Activated CD4-positive, alpha-beta T cell treated with anti-CD3 and anti-CD28 coated beads, Interleukin-2, amount 50 U/mL, for 16 hours (primary cell): ENCODE measurements at regions not wholly inside any gene's neighbourhood (a gene's known extent, or its start where the extent isn't known, plus 50 kb on each side); places are given as distances from the start of the nearest gene placed in this dataset.
"Not testable (repeated sequence)": the region's sequence is repeated elsewhere in the genome, so short reads cannot be mapped to it uniquely, and the experiment has no call there.

Experiments used
- DNase-seq: peaks from one replicate; pipeline ENCODE4 v3.0.0-alpha.2; 2020

DNA sequence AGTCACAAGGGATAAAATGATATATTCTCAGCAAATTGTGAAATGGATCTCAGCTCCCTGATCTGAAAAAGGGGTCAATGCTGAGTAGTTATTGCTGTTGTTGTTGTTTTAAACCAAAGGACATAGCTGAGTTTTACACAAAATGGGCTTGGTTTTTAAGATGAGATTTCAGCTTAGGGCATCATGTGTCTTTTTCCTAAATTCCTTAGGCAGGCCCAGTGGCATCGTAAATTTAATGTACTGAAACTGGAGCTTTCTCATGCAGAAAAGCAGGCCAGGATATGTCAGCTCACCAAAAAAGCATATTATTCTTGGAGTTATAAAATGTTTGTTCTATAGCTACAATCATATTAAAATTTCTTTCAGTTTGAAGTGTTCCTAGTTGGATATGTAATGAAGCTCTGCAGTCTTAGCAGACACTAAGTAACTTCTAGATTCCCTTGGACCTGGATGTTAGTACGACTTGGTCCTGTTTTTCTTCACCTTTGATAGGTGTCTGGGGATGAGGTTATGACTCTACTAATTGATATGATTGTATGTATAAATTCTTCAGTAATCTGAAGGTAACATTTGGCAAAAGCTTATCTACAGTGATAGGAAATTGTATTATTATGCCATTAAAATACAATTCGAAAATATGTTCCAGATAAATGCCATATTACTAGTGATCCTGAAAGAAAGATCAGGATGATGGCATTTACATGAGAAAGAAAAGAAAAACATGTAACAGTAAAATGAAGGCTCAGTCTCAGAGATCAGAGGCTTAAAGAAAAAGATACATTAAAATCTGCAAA lies 663.3 kb downstream of the RFPL4B start:
- DNase-seq: no peak

DNA sequence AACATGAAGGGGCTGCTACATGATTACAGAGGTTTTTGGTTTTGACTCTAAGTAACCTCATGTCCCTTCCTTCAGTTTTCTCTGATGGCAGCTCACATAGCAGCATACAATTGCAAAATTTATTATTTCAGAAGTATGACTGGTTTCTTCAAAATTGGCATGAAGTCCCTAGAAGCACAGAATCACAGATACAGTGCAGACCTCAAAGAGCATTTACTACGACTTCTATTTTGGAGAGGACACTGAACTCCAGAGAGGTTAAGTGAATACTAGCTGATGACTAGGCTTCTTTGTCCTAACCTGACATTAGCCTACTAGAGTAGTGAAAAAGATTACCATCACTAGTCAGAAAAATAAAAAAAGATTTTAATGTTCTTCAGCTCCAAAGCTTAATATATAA lies 664.3 kb downstream of the RFPL4B start:
- DNase-seq: no peak

DNA sequence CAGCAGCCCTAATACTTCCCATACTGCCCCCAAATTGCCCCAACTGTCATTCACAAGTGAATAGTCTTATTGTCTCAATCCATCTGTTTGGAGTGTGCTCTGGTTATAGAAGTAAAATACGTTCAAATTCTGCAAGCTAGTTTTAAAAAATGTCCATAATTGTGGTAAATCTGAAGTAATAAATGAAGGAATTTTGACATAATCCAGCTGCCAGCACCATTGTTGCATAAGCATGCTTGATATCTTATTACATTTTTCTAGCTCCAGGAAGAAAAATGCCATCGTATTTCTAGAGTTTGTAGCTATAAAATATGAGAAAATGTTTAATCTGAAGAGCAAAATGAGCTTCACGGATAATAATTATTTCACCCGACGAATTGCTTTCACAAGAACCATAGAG lies 664.7 kb downstream of the RFPL4B start:
- no peak for DNase-seq

DNA sequence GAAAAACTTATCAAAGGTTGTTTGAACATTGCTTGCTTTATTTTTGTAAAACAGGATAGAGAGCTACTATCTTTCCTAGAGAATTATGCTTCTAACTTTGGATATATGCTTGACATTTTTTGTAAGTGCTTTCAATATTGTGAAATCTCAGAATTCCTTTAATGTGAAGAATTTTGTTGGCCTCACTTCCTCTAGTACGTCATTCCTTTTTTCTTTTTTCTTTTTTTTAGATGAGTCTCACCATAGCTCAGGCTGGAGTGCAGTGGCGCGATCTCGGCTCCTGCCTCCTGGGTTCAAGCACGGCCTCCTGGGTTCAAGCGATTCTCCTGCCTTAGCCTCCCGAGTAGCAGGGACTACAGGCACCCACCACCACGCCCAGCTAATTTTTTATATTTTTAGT lies 668.1 kb downstream of the RFPL4B start:
- no peak for DNase-seq

DNA sequence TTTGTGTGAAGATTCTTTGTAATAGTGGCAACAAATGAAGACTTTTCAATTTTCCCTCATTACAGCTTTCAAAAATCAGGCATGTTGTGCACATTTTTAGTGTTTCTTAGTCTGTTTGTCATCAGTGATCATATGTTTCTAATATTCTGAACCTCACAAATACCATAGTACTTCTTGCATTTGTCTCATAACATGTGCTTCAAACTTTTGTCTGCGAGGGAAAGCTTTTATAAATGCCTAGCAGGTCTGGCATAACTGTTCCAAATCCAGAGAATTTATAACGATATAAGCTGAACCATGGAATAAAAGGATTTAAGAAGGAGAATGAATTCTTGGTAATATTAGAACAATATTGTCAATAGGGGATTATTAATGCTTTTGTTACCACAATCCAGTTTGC lies 670.2 kb downstream of the RFPL4B start:
- no peak for DNase-seq

DNA sequence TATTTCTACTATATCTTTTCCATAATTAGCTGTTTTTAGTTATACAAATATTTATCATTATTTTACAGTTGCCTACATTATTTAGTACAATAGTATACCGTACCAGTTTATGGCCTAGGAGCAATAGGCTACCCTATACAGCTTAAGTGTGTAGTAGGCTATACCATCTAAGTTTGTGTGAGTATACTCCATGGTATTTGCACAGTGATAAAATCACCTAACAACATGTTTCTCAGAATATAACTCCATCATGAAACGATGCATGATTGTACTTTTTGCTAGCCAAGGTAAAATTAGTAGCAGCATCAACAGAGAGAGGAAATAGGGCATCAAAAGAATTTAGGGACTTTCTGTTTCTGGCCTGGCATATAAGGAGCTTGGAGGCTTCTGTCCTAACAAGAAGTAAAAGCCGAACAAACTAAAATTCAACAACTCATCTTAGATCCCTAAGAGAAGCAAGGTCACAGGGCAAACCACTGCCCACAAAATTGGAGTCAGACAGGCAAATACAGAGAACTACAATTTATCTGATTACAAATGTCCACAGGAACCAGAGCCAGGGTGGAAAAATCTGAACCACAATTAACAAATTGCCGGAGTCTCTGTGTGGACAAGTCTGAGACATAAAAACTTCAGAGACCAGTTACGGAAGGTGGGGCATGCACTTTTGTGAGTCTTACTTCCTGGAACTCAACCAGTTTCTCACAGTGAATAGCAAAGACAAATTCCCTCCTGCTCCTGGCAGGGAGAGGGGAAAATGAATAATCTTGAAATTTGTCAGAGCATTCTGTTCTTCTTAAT lies 671.4 kb downstream of the RFPL4B start:
- no peak for DNase-seq

DNA sequence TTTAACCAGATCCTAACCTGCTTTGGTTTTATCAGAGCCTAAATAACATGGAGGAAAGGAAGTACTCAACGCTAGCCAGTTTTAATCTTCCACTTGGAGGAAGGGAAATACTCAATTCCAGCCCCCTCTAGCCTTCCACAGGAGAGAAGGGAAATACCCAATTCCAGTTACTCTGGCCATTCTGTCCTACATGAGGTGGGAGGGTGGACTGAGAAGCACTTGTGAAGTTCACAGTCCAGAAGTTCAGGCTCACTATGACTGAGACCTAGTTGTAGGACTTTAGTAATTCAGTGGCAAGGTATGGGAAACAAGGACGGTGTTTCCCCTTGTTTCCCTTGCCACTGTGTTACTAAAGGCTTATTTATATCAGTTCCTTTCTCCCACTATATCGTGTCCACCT lies 672.0 kb downstream of the RFPL4B start:
- no peak for DNase-seq

DNA sequence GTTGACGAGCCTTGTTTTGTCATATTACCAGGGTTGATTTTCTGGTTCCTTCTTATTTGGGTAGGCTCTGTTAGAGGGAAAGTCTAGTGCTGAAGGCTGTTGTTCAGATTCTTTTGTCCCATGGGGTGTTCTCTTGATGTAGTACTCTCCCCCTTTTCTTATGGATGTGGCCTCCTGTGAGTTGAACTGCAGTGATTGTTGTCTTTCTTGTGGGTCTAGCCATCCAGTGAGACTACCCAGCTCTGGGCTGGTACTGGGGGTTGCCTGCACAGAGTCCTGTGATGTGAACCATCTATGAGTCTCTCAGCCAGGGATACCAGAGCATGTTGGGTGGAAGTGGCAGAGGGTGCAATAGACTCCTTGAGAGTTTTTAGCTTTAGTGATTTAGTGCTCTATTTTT lies 680.6 kb downstream of the RFPL4B start:
- no peak for DNase-seq

DNA sequence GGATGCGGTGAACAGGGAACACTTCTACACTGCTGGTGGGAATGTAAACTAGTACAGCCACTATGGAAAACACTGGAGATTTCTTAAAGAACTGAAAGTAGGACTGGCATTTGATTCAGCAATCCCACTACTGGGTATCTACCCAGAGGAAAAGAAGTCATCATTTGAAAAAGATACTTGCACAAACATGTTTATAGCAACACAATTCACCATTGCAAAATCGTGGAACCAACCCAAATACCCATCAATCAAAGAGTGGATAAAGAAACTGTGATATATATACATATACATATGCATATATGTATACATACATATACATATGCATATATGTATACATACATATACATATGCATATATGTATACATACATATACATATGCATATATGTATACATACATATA lies 682.0 kb downstream of the RFPL4B start:
- not testable (repeated sequence) for DNase-seq

DNA sequence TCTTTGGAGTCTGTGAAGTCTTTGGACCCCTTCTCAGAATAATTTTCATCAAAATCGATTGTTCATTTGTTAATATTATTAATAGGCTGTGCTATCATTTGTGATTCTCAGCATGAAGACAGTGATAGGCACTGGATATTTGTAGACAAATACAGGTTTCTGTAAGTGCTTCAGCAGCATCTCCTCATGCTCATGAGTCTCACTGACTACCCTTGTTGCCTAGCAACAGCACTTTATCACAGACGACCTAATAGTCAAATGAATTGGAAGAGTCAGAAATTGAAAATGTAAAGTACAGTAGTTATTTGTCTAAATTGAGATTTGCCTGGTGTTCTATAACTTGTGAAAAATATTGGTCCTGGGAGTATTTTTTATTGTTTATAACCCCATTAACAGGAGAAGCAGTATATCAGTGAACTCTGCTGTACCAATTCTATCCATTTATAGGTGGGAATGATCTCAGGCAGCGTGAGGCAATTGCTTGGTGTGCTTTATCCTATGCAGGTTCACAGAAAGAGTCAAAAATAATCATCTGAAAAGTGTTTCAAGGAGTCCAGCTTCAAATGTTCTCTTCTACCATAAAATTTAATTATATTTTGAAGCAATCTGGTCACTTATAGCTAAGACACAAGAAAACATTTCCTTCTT lies 684.6 kb downstream of the RFPL4B start:
- no peak for DNase-seq

DNA sequence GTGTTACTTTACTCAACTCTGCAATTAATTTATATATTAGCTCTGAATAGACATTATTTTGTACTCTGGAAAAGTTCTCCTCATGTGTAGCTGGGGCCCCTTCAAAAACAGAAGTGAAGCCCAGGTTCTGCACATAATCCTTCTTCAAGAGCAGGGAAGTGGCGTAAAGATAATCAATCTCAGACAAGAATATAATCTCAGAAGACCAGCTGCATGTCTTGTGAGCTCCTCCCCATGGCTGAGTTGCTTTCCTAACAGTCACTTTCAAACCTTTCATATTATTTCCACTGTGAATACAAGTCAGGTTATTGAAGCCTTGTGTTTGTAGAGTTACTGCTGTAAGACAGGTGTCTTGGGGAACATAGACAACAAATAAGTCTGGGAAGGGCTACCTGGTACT lies 691.9 kb downstream of the RFPL4B start:
- no peak for DNase-seq

DNA sequence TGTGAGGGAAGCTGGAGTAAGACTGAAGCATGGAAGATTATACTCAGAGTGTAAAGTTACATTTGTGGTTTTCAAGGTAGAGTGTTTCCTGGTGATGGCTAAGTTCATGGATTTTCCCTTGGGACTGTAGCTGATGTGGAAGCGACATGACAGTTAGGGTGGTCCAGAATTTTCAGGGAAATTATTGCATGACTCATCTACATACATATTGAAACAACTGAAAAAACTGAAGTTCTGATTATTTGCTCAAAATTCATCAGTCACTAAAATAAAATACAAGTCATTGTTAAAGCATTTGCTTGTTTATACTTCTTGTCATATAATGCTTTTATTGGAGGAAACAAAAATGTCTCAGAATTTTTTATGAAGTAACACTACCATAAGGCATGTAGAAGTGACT lies 700.0 kb downstream of the RFPL4B start:
- DNase-seq: no peak

DNA sequence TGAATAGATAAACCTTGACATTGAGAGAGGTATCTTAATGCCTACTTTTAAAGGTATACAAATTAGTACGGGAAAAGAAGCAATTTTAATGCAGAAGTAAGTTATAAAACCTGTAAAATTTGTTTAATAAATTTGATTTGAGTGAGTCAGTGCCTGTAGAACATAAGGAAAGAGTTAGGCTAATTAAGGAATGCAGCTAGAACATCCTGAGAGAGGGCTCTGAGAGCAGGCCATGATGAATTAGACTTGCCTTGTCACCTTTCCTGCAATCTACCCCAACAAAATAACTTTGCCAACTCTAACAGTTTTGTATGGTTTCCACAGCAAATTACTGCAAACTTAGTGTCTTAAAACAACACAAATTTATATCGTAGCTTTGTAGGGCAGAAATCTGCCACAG lies 700.8 kb downstream of the RFPL4B start:
- no peak for DNase-seq

DNA sequence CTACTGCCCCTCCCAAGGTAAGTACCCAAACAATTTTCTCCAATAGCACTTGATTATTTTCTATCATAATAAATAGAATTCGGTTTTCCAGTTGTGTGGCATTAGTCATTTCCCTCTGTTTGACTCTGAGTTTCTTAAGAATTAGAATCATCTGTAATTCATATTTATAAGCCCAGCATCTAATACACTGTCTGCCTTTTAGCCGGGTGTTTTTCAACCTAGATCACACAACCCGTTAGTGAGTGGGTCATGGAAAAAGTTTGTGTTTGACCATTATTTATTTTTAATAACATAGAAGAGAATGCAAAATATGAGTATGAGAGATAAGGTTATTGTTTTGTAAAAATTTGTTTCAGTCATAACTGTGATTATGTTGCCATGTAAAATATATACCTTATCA lies 701.6 kb downstream of the RFPL4B start:
- no peak for DNase-seq

DNA sequence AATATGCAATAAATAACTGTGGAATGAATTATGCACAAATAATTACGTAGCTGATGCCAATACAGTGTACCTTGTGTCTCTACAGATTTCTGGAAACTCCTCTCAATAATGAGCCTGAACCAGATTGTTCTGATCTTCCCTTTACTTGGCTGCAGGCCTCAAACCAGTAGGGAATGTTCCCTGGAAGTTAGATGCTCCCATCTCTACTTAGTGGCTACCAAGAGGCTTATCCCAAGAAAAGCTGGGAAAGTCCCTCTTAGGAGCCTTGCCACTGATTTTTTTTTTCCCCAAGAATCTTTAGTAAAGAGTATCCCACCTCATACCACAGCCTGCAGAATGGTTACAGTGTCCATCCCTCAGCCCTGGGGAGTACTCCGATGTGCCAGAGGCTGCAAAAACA lies 702.1 kb downstream of the RFPL4B start:
- no peak for DNase-seq

DNA sequence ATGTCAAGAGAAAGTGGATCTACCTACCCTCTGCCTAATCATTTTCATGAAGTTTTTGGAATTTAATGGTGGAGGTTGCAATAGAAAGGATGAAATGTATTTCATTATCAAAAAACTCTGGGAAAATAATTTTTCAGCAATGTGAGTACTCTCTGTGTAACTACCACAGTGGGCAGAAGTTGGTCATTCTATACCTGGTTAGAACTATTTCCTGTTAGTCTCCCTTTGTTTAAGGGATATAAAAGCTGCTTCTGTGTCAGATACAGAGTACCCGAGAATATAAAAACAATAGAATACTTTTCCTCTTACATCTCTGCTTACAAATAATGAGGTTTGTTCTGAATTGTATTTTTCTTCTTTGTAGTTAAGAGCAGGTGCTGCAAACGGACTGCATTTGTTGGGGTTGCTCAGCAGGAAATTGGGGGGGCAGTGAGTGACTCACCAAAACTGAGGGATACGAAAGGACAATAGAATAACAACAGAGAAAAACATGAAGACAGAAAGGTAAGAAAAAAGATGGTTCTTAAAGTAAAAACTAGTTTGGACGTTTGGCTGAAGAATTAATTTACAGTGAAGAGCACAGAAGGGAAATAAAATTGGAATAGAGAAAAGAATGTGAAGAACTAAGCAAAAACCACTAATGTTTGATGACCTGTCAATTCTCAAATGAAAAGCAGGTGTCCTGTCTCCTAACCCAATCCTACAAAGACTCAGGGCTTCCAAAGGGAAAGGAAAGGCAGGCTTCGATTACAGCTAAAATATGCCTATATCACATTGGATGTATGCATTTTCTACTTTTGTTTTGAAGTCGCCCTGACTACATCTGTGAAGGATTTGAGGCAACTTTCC lies 703.1 kb downstream of the RFPL4B start:
- no peak for DNase-seq

DNA sequence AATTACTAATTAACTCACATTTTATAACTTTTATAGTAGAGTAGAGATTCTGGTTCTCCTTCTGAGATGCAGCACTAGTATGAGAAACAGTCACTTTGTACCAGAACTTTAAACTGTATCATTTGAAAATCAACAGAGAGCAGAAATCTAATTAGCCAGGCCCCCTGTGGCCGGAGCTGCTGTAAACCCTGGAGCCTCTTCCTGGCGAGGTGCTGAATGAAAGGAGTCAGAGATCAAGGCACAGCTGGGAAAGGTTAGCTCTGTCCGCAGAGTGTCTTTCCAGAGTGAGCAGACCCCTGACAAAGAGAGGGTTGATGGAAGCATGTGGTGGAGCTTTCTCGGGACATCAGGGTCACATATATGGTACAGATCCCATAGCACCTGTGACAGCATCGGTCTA lies 703.8 kb downstream of the RFPL4B start:
- no peak for DNase-seq

DNA sequence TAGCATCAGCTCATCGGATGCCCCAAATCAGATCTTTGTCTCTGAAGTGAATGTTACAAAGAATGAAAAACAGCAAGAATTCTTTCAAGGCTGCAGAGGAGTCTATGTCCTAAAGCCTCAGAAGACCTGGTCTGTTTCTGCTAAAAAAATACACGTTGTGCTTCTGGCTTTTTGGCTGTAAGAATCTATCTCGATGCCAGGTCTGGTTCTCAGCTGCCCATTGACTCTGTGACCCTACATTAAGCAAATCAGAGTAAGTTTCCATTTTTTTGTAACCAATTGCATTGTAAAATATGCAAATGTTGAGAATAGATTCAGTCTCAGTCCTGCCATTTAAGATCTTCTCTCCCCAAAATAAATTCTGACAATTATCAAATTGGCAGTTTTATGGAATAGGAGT lies 705.4 kb downstream of the RFPL4B start:
- DNase-seq: no peak

DNA sequence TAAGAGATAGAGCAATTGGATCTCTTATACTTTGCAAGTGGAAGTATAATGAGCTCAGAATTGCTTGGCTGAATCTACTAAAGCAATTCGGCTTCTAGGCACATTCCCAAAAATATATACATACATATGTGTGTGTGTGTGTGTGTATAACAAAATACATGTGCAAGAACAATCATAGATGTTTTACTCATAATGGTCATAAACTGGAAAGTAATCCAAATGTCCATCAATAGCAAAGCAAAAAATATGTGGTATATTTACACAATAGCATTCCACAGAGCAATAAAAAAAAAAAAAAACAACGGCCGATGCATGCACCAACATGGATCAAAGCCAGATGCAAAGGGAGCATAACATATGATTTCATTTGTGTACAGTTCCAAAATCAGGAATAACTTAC lies 707.9 kb downstream of the RFPL4B start:
- no peak for DNase-seq

DNA sequence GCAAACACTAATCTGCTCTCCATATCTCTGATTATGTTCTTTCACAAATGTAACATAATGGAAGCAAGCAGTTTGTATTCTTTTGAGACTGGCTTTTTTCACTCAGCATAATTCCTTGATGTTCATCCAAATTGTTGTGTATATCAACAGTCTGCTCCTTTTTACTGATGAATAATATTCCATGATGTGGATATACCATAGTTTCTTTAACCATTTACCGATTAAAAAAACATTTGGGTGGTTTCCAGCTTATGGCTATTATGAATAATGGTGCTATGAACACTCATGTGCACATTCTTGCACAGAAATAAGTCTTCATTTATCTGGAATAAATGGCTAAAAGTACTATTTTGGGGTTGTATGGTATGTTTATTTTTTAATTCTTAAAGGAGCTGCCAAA lies 708.9 kb downstream of the RFPL4B start:
- no peak for DNase-seq

DNA sequence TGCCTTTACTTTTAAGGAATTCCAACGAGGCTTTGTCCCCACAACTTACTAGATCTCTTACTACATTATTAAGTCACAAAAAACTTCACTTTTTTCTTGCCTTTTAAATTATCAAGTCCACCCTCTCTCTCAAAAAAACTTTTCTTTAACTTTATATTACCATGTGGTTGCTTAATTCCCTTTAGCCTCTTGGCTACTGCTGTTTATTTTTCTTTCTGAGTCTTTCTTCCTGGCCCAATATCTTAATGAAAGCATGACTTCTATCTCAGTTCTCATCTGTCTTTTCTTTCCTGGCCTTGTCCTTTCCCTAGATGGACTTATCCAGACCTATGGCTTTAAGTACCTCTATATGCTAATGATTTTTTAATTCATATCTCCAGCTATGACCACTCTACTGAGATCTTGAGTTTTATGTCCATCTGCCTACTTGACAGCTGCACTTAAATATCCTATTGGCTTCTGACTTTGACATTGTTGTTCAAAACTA lies 710.5 kb downstream of the RFPL4B start:
- no peak for DNase-seq

DNA sequence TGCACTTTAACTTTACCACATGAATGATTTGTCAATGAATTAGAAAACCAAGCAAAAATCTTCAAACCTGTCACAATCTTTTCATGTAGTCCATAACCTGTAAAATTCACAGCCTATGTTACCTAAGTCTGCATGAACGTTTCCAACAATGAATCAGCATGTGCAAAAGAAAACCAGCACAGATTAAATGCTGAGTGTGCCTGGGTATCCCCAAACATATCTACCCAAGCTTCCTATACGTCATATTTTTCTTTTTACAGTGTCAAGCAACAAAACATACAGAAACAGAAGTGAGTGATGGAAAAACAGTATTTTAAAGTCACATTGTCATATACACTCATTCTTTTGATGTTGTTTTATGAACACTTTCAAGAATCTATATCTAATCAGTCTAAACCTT lies 713.5 kb downstream of the RFPL4B start:
- no peak for DNase-seq

DNA sequence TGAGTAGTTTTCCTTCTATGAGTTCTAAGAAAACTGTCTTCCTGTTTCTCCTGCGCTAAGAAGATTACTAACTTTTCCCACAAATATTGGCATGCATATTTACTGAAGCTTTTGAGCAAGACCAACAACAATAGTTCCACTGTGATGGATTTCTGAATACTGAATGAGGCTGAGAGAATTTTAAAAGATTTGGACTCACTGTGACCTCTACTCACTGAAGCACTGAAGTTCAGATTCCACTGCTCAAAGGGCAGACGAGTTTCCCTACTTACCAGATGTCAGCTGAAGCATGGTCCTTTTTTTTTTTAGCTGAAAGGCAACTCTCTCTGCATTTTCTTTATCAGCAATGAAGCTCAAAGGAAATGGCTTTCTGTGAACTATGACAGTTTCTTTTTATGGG lies 718.5 kb downstream of the RFPL4B start:
- DNase-seq: no peak
